ENCODE measurements at regions not wholly inside any gene's neighbourhood (a gene's known extent, or its start where the extent isn't known, plus 50 kb on each side); places are given as distances from the start of the nearest gene placed in this dataset.

DNA sequence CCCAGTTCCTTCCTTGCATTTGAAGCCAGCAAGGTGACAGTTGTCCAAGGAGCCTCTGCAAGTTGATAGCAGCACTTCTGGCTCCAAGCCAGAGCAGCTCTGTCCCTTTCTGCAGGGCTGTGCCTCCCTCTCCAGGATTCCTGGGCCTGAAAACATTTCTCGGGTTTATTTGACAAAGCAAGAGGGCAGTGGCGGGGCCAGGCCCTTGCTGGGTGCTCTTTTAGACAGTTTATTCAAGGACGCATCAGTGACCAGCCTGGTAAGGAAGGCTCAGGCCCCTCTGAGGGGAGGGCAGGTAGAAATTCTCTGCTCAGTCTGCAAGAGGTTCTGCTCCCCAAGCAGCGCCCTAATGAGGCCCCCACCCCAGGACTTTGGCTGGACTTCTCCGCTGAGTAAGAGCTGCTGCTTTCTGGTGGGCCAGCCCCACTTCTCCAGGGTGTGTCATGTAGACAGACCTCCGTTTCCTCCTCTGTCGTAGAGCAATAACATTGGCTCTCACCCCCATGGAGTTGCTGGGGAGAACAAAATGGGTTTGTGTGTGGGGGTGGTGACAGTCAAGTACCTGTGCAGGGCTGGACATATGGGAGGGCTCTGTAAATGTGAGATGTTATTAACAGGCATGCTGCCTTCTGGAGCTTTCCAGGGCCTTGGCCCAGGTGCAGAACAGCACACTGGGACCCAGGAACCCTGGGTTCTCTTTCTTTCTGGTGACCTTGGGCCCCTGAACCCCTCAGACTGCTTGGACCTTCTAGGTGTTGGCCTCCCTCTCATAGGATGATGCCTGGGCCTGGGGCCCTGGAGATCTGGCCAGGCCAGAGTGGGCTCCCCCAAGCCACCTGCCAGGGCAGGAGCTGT lies 146.2 kb upstream of the TLE3 start:
- DNase-seq (ENCODE audit: low read depth, low spot score), result no peak
- H3K4me3 ChIP-seq (ENCODE audit: low read depth, low read length), result no peak overlapping the region
- TF ChIP-seq, protein P1, sequence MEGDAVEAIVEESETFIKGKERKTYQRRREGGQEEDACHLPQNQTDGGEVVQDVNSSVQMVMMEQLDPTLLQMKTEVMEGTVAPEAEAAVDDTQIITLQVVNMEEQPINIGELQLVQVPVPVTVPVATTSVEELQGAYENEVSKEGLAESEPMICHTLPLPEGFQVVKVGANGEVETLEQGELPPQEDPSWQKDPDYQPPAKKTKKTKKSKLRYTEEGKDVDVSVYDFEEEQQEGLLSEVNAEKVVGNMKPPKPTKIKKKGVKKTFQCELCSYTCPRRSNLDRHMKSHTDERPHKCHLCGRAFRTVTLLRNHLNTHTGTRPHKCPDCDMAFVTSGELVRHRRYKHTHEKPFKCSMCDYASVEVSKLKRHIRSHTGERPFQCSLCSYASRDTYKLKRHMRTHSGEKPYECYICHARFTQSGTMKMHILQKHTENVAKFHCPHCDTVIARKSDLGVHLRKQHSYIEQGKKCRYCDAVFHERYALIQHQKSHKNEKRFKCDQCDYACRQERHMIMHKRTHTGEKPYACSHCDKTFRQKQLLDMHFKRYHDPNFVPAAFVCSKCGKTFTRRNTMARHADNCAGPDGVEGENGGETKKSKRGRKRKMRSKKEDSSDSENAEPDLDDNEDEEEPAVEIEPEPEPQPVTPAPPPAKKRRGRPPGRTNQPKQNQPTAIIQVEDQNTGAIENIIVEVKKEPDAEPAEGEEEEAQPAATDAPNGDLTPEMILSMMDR (IDR thresholded peaks at IDR 0.05; ENCODE audit: low read depth, low read length), result no peak
- in situ Hi-C loops (cut with HindIII; ENCODE audit: low sequenced_read_pairs), result no loop called here

DNA sequence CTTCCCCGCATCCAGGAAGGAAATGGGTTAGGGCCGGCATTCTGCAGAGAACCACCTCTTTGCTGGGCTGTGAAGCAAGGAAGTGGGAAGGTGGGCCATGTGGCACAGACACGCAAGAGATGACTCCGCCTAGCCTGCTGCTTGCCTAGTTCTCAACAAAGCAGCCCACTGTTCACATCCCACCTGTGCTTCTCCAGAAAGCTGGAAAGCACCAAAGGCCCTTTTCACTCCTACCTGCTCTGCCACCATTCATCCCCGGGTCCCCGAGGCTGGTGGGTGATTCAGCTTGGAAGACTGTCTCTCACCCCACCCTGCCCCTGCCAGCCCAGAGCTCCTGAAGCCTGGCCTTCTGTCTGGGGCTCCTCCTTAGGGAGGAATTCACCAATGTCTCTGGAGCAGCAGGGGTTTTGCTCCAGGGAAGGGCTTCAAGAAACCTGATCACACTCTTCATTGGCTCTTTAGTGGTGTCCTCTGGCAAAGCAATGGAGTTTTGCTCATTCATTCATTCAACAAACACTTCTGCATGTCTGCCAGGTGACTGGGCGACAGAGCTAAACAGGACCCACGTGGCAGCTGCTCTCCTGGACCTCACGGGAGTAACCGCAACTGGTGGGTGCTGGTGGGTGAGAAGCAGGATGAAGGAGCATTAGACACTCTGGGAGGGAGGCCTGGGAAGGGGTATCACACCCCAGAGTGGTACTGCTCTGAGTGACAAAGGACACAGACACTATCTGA lies 145.4 kb upstream of the TLE3 start:
- H3K4me3 ChIP-seq (ENCODE audit: low read depth, low read length), result no peak overlapping the region
- DNase-seq (ENCODE audit: low read depth, low spot score), result no peak
- in situ Hi-C loops (cut with HindIII; ENCODE audit: low sequenced_read_pairs), result no loop called here
- TF ChIP-seq, protein P1 (IDR thresholded peaks at IDR 0.05; ENCODE audit: low read depth, low read length), result no peak

DNA sequence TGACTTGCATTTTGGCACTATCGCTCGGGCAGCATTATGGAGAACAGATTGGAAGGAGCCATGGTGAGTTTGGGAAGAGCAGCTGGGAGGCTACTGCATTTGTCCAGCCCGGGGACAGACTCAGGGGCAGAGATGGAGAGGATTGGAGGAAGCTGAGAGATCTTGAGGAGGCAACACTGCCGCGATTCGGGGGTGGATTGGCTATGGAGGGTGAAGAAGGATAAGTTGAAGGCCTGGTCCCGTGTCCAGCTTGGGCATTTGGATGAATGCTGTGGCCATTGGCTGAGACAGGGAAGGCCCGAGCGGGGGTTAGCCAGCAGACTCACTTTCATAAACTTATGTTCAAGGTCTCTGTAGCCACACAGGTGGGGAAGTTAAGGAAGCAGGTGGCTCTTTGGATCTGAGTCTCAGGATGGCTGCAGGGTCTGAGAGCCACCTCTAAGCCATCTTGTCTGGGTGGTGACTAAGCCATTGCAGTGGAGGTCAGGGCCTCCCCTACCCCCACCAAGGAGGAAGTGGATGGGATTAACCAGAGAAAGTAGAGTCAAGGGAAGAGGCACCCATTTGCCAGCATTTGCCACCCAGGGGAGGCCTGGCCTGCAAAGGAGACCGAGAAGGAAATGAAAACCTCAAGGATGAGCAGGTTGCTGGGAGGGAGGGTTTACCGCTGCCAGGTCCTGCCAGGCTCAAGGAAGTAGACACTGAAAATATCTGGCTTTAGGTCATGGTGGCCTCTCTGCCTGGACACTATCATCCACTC lies 144.0 kb upstream of the TLE3 start:
- DNase-seq (ENCODE audit: low read depth, low spot score), result no peak
- in situ Hi-C loops (cut with HindIII; ENCODE audit: low sequenced_read_pairs), result no loop called here
- H3K4me3 ChIP-seq (ENCODE audit: low read depth, low read length), result no peak overlapping the region
- TF ChIP-seq, protein P1 (IDR thresholded peaks at IDR 0.05; ENCODE audit: low read depth, low read length), result no peak

DNA sequence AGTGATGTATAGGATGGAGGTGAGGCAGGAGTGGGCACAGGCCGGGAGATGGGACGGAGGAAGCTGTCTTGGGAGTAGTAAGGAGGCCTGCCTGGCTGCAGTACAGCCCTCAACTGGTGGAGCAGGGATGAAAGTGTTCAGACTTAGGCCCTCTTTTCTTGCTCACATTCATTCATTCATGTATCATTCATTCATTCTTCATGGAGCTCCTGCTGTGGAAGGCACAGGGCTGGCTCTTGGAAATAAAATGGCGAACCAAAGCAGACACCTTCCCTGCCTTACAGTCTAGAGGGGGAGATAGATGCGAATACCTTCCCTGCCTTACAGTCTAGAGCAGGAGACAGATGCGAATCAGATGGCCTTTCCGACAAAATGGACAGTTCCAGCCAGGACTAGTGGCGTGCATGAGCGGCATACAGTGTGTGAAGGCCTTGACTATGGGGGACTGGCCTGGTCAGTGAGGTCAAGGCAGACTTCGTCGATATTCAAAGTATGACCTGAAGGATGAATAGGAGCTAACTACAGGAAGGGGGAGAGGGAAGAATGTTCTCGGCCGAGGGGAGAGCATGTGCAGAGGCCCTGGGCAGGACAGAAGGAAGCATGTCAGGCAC lies 143.2 kb upstream of the TLE3 start:
- in situ Hi-C loops (cut with HindIII; ENCODE audit: low sequenced_read_pairs), result no loop called here
- H3K4me3 ChIP-seq (ENCODE audit: low read depth, low read length), result no peak overlapping the region
- no peak for DNase-seq (ENCODE audit: low read depth, low spot score)
- TF ChIP-seq, protein P1 (IDR thresholded peaks at IDR 0.05; ENCODE audit: low read depth, low read length), result no peak

DNA sequence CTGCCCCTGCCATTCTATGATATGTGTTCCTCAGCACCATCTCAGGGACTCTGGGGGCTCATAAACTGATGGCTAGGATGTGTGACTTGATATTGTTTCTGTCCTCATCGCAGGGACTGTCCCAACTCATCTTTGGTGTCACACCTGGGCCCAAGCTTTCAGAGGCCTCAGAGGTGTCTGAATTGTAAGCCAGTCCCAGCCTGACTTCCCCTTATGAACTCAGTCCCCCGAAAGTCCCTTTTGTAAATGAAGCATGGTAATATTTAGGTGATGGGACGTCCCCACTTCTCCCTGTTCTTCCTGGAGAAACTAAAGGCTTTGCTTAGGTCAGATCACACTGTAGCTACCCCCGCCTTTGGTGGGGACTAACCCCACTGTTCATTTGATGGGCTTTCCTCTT lies 142.4 kb upstream of the TLE3 start:
- no peak overlapping the region for H3K4me3 ChIP-seq (ENCODE audit: low read depth, low read length)
- DNase-seq (ENCODE audit: low read depth, low spot score), result no peak
- in situ Hi-C loops (cut with HindIII; ENCODE audit: low sequenced_read_pairs), result no loop called here
- TF ChIP-seq, protein P1 (IDR thresholded peaks at IDR 0.05; ENCODE audit: low read depth, low read length), result no peak

DNA sequence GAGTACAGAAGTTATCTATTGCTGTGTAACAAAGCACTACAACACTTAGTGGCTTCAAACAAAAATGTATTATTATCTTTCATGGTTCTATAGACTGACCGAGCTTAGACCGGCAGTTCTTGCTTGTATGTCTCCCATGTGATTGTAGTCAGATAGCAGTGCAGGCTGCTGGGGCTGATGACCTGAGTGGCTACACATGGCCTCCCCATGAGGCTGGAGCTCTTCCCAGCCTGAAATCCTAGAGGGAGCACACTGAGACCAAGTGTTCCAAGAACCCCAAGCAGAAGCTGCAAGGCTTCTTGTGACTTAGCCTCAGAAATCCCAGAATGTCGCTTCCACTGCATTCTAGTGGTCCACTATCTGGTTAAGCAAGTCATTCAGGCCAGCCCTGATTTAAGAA lies 141.2 kb upstream of the TLE3 start:
- H3K4me3 ChIP-seq (ENCODE audit: low read depth, low read length), result no peak overlapping the region
- in situ Hi-C loops (cut with HindIII; ENCODE audit: low sequenced_read_pairs), result no loop called here
- no peak for DNase-seq (ENCODE audit: low read depth, low spot score)
- TF ChIP-seq, protein P1 (IDR thresholded peaks at IDR 0.05; ENCODE audit: low read depth, low read length), result no peak
